Heart left ventricle (tissue), 13 donors: ENCODE measurements at regions not wholly inside any gene's neighbourhood (a gene's known extent, or its start where the extent isn't known, plus 50 kb on each side); places are given as distances from the start of the nearest gene placed in this dataset.

Experiments
- CTCF ChIP-seq, 12 donors: fragments of 200-600 bp; sonication (generic) in 4 of 12; IDR thresholded peaks; one replicate each; pipeline versions ENCODE4 v1.5.0 to v1.8.0; 2018 to 2022; ENCODE audit warnings: antibody characterized with exemption in 12 of 12, mild to moderate bottlenecking in 5 of 12
- POLR2A ChIP-seq, 2 donors: fragments of 450-650 bp; IDR thresholded peaks; one replicate each; pipeline ENCODE4 v1.6.1; 2017; ENCODE audit warnings: antibody characterized with exemption in 2 of 2, mild to moderate bottlenecking in 2 of 2, moderate library complexity in 2 of 2
- donor health status: ischemic (EF 13 %, LVEDD 7.1; RV severe dilation, severe dysfunction).
- donor health status: DM: no; HTN: yes; CAD: no.
- donor health status: DM: no; HTN: no; CAD: no.
- donor health status: ischemic (EF 25% LVEDD 6.9; RV normal size, moderate dysfunction).
- donor health status: ischemic (EF 25% LVEDD 5.7; RV mildly dilated, moderate dysfunction).
- donor health status: ischemic (EF 35%, LVEDD 5.7; RV mildly dilated, moderate dysfunction).
- donor health status: nonischemic (EF 11% LVEDD 7.7; RV severe dilation, severe dysfunction).
- donor health status: DM: yes; HTN: yes; CAD: no.
- donor health status: PGD.
- donor health status: ischemic (EF 29% LVEDD 5.4; RV normal size, mild dysfunction).
- donor health status: nonischemic (EF 23%, LVEDD 6.1; RV moderate dilation, normal function).

- TF ChIP-seq CTCF (IDR thresholded peaks at IDR 0.05) (no peak), POLR2A (IDR thresholded peaks at IDR 0.05) (no peak)
Measured at GRCh38 chrX:9338986-9339385, 125.9 kb upstream of the TBL1X start.
